Gastroesophageal sphincter (tissue), 4 donors: ENCODE measurements at regions not wholly inside any gene's neighbourhood (a gene's known extent, or its start where the extent isn't known, plus 50 kb on each side); places are given as distances from the start of the nearest gene placed in this dataset.

Source experiments
- ATAC-seq: fragments of 150-250 bp; one replicate; pipeline ENCODE4 v1.9.1; 2016; ENCODE audit warnings: mild to moderate bottlenecking, moderate library complexity
- H3K27ac ChIP-seq, 4 donors: fragments of 200-600 bp; sonication (generic) in 3 of 4; 1 replicate in 3 of 4; 2 replicates in 1 of 4; pipeline ENCODE4 v1.5.1; 2016 to 2019
- H3K27me3 ChIP-seq: fragments of 200-600 bp; sonication (generic); one replicate; pipeline ENCODE4 v1.5.1; 2019
- H3K36me3 ChIP-seq, 2 donors: fragments of 200-600 bp; sonication (generic); one replicate each; pipeline ENCODE4 v1.5.1; 2019; ENCODE audit warnings: control low read depth in 1 of 2
- H3K4me1 ChIP-seq, 3 donors: fragments of 200-600 bp; sonication (generic); 1 replicate in 2 of 3; 2 replicates in 1 of 3; pipeline ENCODE4 v1.5.1; 2016 to 2019; ENCODE audit warnings: control low read depth in 2 of 3
- H3K4me3 ChIP-seq, 2 donors: fragments of 200-600 bp; sonication (generic); one replicate each; pipeline ENCODE4 v1.5.1; 2019; ENCODE audit warnings: mild to moderate bottlenecking in 1 of 2, moderate library complexity in 1 of 2
- H3K9me3 ChIP-seq, 3 donors: fragments of 200-600 bp; sonication (generic); one replicate each; pipeline ENCODE4 v1.5.1; 2017 to 2019; ENCODE audit warnings: control low read depth in 2 of 3
- CTCF ChIP-seq, 4 experiments: fragments of 200-600 bp in 2 of 4; fragments of 450-650 bp in 2 of 4; sonication (generic) in 1 of 4; IDR thresholded peaks; one replicate each; pipeline ENCODE4 v1.5.1; 2017 to 2019; ENCODE audit warnings: antibody characterized with exemption in 4 of 4, mild to moderate bottlenecking in 2 of 4, moderate library complexity in 2 of 4
- EP300 ChIP-seq: sonication (generic); formaldehyde crosslinking; IDR thresholded peaks from one replicate; pipeline ENCODE4 v1.6.1; 2017; ENCODE audit warnings: antibody characterized with exemption, mild to moderate bottlenecking
- POLR2A ChIP-seq, 2 donors: fragments of 450-650 bp; IDR thresholded peaks; one replicate each; pipeline ENCODE4 v1.6.1; 2017; ENCODE audit warnings: antibody characterized with exemption in 2 of 2, mild to moderate bottlenecking in 2 of 2, moderate library complexity in 1 of 2
- POLR2AphosphoS5 ChIP-seq: sonication (generic); formaldehyde crosslinking; IDR thresholded peaks from one replicate; pipeline ENCODE4 v1.6.1; 2017; ENCODE audit warnings: antibody characterized with exemption
- WGBS, 2 donors: methylation state at CpG; one replicate each; pipeline ENCODE4 v1.1.5; 2018; ENCODE audit warnings: low coverage in 1 of 2; 5-methylcytosine and 5-hydroxymethylcytosine counted together

GRCh38 chr11:104464691-104465090 lies 300.7 kb upstream of the PDGFD start:
- H3K27me3 ChIP-seq: no peaks in the 10 kb centered on the region
- H3K4me3 ChIP-seq: no peak overlapping the region
- no peaks in the 10 kb centered on the region for H3K9me3 ChIP-seq
- H3K36me3 ChIP-seq: no peaks in the 10 kb centered on the region
- H3K4me1 ChIP-seq: no peaks in the 10 kb centered on the region
- TF ChIP-seq EP300: no peak
- TF ChIP-seq POLR2AphosphoS5: no peak
- TF ChIP-seq POLR2A (IDR thresholded peaks at IDR 0.05): no peak
- H3K27ac ChIP-seq: no peak overlapping the region
- 57% methylated on average over 1 of the region's 1 CpG; no CpG with 5 or more reads in 1 of the 2 donors for WGBS, 2 donors
- ATAC-seq: no peak

DNA sequence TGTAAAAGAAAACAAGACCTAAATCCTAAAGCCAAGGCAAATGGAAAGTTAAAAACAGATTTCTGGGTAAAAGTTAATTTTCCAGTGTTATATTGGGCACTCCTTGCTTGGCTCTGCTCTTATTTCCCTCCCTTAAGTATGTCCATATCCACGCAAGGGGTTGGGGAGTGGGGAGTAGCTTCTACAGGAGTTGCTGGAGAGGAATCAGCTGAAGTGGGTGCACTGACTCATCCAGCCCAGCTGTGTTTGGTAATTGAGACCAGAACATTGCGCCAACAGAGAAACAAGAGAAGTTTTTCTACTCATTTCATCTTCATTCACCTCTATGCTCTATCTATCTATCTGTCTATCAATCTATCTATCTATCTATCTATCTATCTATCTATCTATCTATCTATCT lies 298.4 kb upstream of the PDGFD start:
- TF ChIP-seq POLR2AphosphoS5 (no peak), CTCF (IDR thresholded peaks at IDR 0.05) (no peak), POLR2A (IDR thresholded peaks at IDR 0.05) (no peak), EP300 (no peak)
- ATAC-seq: no peak
- 67 to 72% methylated on average over 2 of the region's 2 CpGs for WGBS, 2 donors
- H3K4me1 ChIP-seq: no peaks in the 10 kb centered on the region
- no peaks in the 10 kb centered on the region for H3K36me3 ChIP-seq
- H3K27ac ChIP-seq: no peak overlapping the region
- H3K27me3 ChIP-seq: no peaks in the 10 kb centered on the region
- H3K9me3 ChIP-seq: no peaks in the 10 kb centered on the region
- no peak overlapping the region for H3K4me3 ChIP-seq

- H3K36me3 ChIP-seq: no peaks in the 10 kb centered on the region
- ATAC-seq: no peak
- no peaks in the 10 kb centered on the region for H3K4me1 ChIP-seq
- no peak for TF ChIP-seq POLR2AphosphoS5
- no peak for TF ChIP-seq CTCF (IDR thresholded peaks at IDR 0.05)
- TF ChIP-seq POLR2A (IDR thresholded peaks at IDR 0.05): no peak
- no peaks in the 10 kb centered on the region for H3K9me3 ChIP-seq
- no peak overlapping the region for H3K4me3 ChIP-seq
- no peak overlapping the region for H3K27ac ChIP-seq
- 51 to 72% methylated on average over 3 of the region's 4 CpGs for WGBS, 2 donors
- no peaks in the 10 kb centered on the region for H3K27me3 ChIP-seq
Measured at GRCh38 chr11:104451197-104451893, 287.4 kb upstream of the PDGFD start.

- Histone ChIP-seq H3K27ac (no peak overlapping the region), H3K4me1 (no peaks in the 10 kb centered on the region), H3K36me3 (no peaks in the 10 kb centered on the region), H3K27me3 (no peaks in the 10 kb centered on the region), H3K9me3 (no peaks in the 10 kb centered on the region), H3K4me3 (no peak overlapping the region)
- TF ChIP-seq EP300 (no peak), POLR2A (IDR thresholded peaks at IDR 0.05) (no peak), POLR2AphosphoS5 (no peak), CTCF (IDR thresholded peaks at IDR 0.05) (no peak)
- no peak for ATAC-seq
Measured at GRCh38 chr11:104443387-104443786, 279.4 kb upstream of the PDGFD start.

GRCh38 chr11:104442321-104442720 lies 278.4 kb upstream of the PDGFD start:
- ATAC-seq: no peak
- TF ChIP-seq POLR2AphosphoS5 (no peak), CTCF (IDR thresholded peaks at IDR 0.05) (no peak), EP300 (no peak), POLR2A (IDR thresholded peaks at IDR 0.05) (no peak)
- Histone ChIP-seq H3K27me3 (no peaks in the 10 kb centered on the region), H3K36me3 (no peaks in the 10 kb centered on the region), H3K4me1 (no peaks in the 10 kb centered on the region), H3K9me3 (no peaks in the 10 kb centered on the region), H3K27ac (no peak overlapping the region), H3K4me3 (no peak overlapping the region)
- WGBS, 2 donors: 58 to 88% methylated on average over 1 of the region's 1 CpG
